H1 (cell line): ENCODE measurements at regions not wholly inside any gene's neighbourhood (a gene's known extent, or its start where the extent isn't known, plus 50 kb on each side); places are given as distances from the start of the nearest gene placed in this dataset.

Source experiments
- CTCF ChIA-PET: fragments of 300-600 bp; sonication (Branson Sonifier 250); formaldehyde crosslinking; loops from one replicate; lab custom pipeline; 2021; ENCODE audit not compliant: partially characterized antibody; lab: Charles Lee
- POLR2A ChIA-PET: fragments of 300-600 bp; sonication (Branson Sonifier 250); formaldehyde crosslinking; loops from one replicate; lab custom pipeline; 2021; ENCODE audit warnings: inconsistent platforms; ENCODE audit not compliant: partially characterized antibody; lab: Charles Lee
- DNase-seq, 2 experiments: peaks; one replicate each; pipeline versions ENCODE4 v3.0.0 to v3.0.0-alpha.2; 2010 to 2022; ENCODE audit warnings: low spot score in 2 of 2, low read depth in 1 of 2, mixed read lengths in 1 of 2
- FAIRE-seq: peaks from 2 replicates; lab custom pipeline; 2011; peaks lifted over from hg19 to GRCh38; lab: Jason Lieb, UNC
- H2AFZ ChIP-seq: 2 replicates; pipeline ENCODE4 v1.8.1; 2012; ENCODE audit warnings: low read length, inconsistent platforms
- H2AK5ac ChIP-seq: 2 replicates; pipeline ENCODE4 v1.6.1; 2013; ENCODE audit warnings: low read depth, low read length
- H2BK120ac ChIP-seq: replicated peaks from 2 replicates; pipeline ENCODE3; 2013; ENCODE audit warnings: low read depth, low read length, inconsistent platforms
- H2BK12ac ChIP-seq: 2 replicates; pipeline ENCODE4 v1.6.1; 2013; ENCODE audit warnings: low read depth, low read length
- H2BK15ac ChIP-seq: 2 replicates; pipeline ENCODE4 v1.6.1; 2013; ENCODE audit warnings: low read length
- H2BK20ac ChIP-seq: 2 replicates; pipeline ENCODE4 v1.6.1; 2013; ENCODE audit warnings: low read length
- H2BK5ac ChIP-seq: 2 replicates; pipeline ENCODE4 v1.6.1; 2013; ENCODE audit warnings: low read depth, low read length
- H3K14ac ChIP-seq: 2 replicates; pipeline ENCODE4 v1.6.1; 2013; ENCODE audit warnings: inconsistent platforms; ENCODE audit not compliant: insufficient read length
- H3K18ac ChIP-seq: 2 replicates; pipeline ENCODE4 v1.6.1; 2013; ENCODE audit warnings: low read length; ENCODE audit errors: extremely low read depth
- H3K23ac ChIP-seq: 2 replicates; pipeline ENCODE4 v1.6.1; 2013; ENCODE audit warnings: inconsistent platforms; ENCODE audit not compliant: insufficient read length
- H3K23me2 ChIP-seq: 2 replicates; pipeline ENCODE4 v1.6.1; 2013; ENCODE audit warnings: low read depth, low read length
- H3K27ac ChIP-seq: 2 replicates; pipeline ENCODE4 v1.6.1; 2011; ENCODE audit warnings: low read depth, low read length, inconsistent platforms
- H3K27me3 ChIP-seq, 4 experiments: replicated peaks in 1 of 4; 1 replicate in 1 of 4; 2 replicates in 3 of 4; pipeline versions ENCODE4 v1.6.1 to v1.8.1; 2011 to 2013; ENCODE audit warnings: low read length in 3 of 4, mild to moderate bottlenecking in 3 of 4, inconsistent platforms in 2 of 4, mixed read lengths in 2 of 4, moderate library complexity in 1 of 4; ENCODE audit not compliant: control insufficient read depth in 3 of 4, insufficient read depth in 3 of 4; ENCODE audit errors: extremely low read depth in 1 of 4
- H3K36me3 ChIP-seq, 4 experiments: 2 replicates each; pipeline versions ENCODE4 v1.6.1 to v1.8.1; 2011 to 2013; ENCODE audit warnings: mild to moderate bottlenecking in 4 of 4, low read length in 3 of 4, moderate library complexity in 2 of 4, control low read depth in 1 of 4, inconsistent platforms in 1 of 4; ENCODE audit not compliant: insufficient read depth in 4 of 4, control insufficient read depth in 2 of 4
- H3K4ac ChIP-seq: replicated peaks from 2 replicates; pipeline ENCODE3; 2013; ENCODE audit warnings: low read length, low read depth, mixed read lengths, inconsistent platforms; ENCODE audit not compliant: insufficient read length
- H3K4me1 ChIP-seq, 4 experiments: replicated peaks in 1 of 4; 1 replicate in 1 of 4; 2 replicates in 3 of 4; pipeline versions ENCODE4 v1.6.1 to v1.8.1; 2011 to 2013; ENCODE audit warnings: low read length in 3 of 4, inconsistent platforms in 2 of 4, mixed read lengths in 1 of 4; ENCODE audit not compliant: insufficient read depth in 4 of 4, control insufficient read depth in 3 of 4
- H3K4me2 ChIP-seq, 2 experiments: 2 replicates each; pipeline versions ENCODE4 v1.6.1 to v1.8.1; 2011 to 2013; ENCODE audit warnings: low read depth in 2 of 2, low read length in 2 of 2, control low read depth in 1 of 2, inconsistent platforms in 1 of 2, mild to moderate bottlenecking in 1 of 2; ENCODE audit not compliant: insufficient read depth in 1 of 2
- H3K4me3 ChIP-seq, 4 experiments: fragments of 200-600, 300-600 bp in 1 of 4; sonication (generic), shearing (Covaris generic), sonication (Bioruptor Twin) in 1 of 4; 2 replicates each; pipeline versions ENCODE4 v1.5.1 to v1.8.1; 2011 to 2016; ENCODE audit warnings: low read length in 4 of 4, low read depth in 3 of 4, control low read depth in 2 of 4, inconsistent platforms in 2 of 4, mild to moderate bottlenecking in 2 of 4, mixed read lengths in 1 of 4, moderate library complexity in 1 of 4; ENCODE audit not compliant: insufficient read depth in 2 of 4; ENCODE audit errors: extremely low read depth in 1 of 4
- H3K56ac ChIP-seq: replicated peaks from 2 replicates; pipeline ENCODE3; 2013; ENCODE audit warnings: low read depth, mild to moderate bottlenecking, mixed read lengths, low read length, inconsistent platforms; ENCODE audit not compliant: insufficient read length
- H3K79me1 ChIP-seq: 2 replicates; pipeline ENCODE4 v1.6.1; 2013; ENCODE audit warnings: low read depth, low read length, control low read depth
- H3K79me2 ChIP-seq, 2 experiments: 2 replicates each; pipeline versions ENCODE4 v1.6.1 to v1.8.1; 2012 to 2013; ENCODE audit warnings: low read length in 2 of 2, mild to moderate bottlenecking in 2 of 2, inconsistent platforms in 1 of 2; ENCODE audit not compliant: insufficient read depth in 2 of 2, control insufficient read depth in 1 of 2
- H3K9ac ChIP-seq, 4 experiments: replicated peaks in 1 of 4; 1 replicate in 1 of 4; 2 replicates in 3 of 4; pipeline versions ENCODE4 v1.6.1 to v1.8.1; 2011 to 2013; ENCODE audit warnings: low read depth in 3 of 4, low read length in 3 of 4, control low read depth in 2 of 4, mild to moderate bottlenecking in 2 of 4, moderate library complexity in 2 of 4, inconsistent platforms in 1 of 4; ENCODE audit errors: extremely low read depth in 1 of 4
- H3K9me3 ChIP-seq, 2 experiments: 2 replicates each; pipeline versions ENCODE4 v1.6.1 to v1.8.1; 2012 to 2013; ENCODE audit warnings: mild to moderate bottlenecking in 2 of 2, moderate library complexity in 2 of 2, control low read depth in 1 of 2, inconsistent platforms in 1 of 2, low read depth in 1 of 2, low read length in 1 of 2, mixed read lengths in 1 of 2; ENCODE audit not compliant: insufficient read depth in 2 of 2
- H4K20me1 ChIP-seq, 2 experiments: replicated peaks in 1 of 2; 2 replicates each; pipeline versions ENCODE3 to v1.8.1; 2011 to 2013; ENCODE audit warnings: inconsistent platforms in 2 of 2, low read length in 2 of 2, mild to moderate bottlenecking in 1 of 2; ENCODE audit not compliant: insufficient read depth in 2 of 2, control insufficient read depth in 1 of 2
- H4K5ac ChIP-seq: 2 replicates; pipeline ENCODE4 v1.6.1; 2013; ENCODE audit warnings: low read length, low read depth, mixed read lengths, inconsistent platforms; ENCODE audit not compliant: insufficient read length
- H4K8ac ChIP-seq: 2 replicates; pipeline ENCODE4 v1.8.0; 2013; ENCODE audit warnings: mild to moderate bottlenecking, moderate library complexity, low read length, inconsistent platforms; ENCODE audit not compliant: insufficient read depth; ENCODE audit errors: extremely low read depth
- H4K91ac ChIP-seq: replicated peaks from 2 replicates; pipeline ENCODE3; 2013; ENCODE audit warnings: low read length, mixed read lengths, inconsistent platforms; ENCODE audit not compliant: insufficient read length
- CBX5 ChIP-seq: fragments of 300-800, 300-1000 bp; sonication (generic); IDR thresholded peaks from 2 replicates; pipeline ENCODE4 v1.7.1; 2016; ENCODE audit warnings: antibody characterized with exemption, low read length, low read depth
- CHD2 ChIP-seq: IDR thresholded peaks from 2 replicates; pipeline ENCODE4 v1.6.1; 2012; ENCODE audit warnings: low read length, improper control_type of control experiment
- EP300 ChIP-seq, 2 experiments: IDR thresholded peaks; 1 replicate in 1 of 2; 2 replicates in 1 of 2; pipeline ENCODE4 v1.6.1; 2011 to 2012; ENCODE audit warnings: low read depth in 2 of 2, low read length in 2 of 2, mild to moderate bottlenecking in 2 of 2, borderline replicate concordance in 1 of 2, inconsistent platforms in 1 of 2, moderate library complexity in 1 of 2
- FOSL1 ChIP-seq: IDR thresholded peaks from 2 replicates; pipeline ENCODE4 v1.6.1; 2011; ENCODE audit warnings: mild to moderate bottlenecking, low read depth, low read length, moderate library complexity; ENCODE audit not compliant: insufficient read depth
- JUN ChIP-seq: IDR thresholded peaks from 2 replicates; pipeline ENCODE4 v1.6.1; 2011; ENCODE audit warnings: low read depth, mild to moderate bottlenecking, improper control_type of control experiment, low read length
- JUND ChIP-seq: IDR thresholded peaks from 2 replicates; pipeline ENCODE4 v1.6.1; 2011; ENCODE audit warnings: mild to moderate bottlenecking, improper control_type of control experiment, low read length
- MAFK ChIP-seq: IDR thresholded peaks from 2 replicates; pipeline ENCODE4 v1.6.1; 2012; ENCODE audit warnings: low read depth, mild to moderate bottlenecking, improper control_type of control experiment, low read length
- POU5F1 ChIP-seq: IDR thresholded peaks from 2 replicates; pipeline ENCODE4 v1.6.1; 2011; ENCODE audit warnings: low read depth, mild to moderate bottlenecking, low read length, moderate library complexity
- SIRT6 ChIP-seq: IDR thresholded peaks from one replicate; pipeline ENCODE4 v1.7.1; 2012; ENCODE audit warnings: low read length, inconsistent platforms
- SP2 ChIP-seq: IDR thresholded peaks from 2 replicates; pipeline ENCODE4 v1.6.1; 2012; ENCODE audit warnings: mild to moderate bottlenecking, low read length, inconsistent platforms
- TAF1 ChIP-seq: IDR thresholded peaks from 2 replicates; pipeline ENCODE4 v1.6.1; 2011; ENCODE audit warnings: mild to moderate bottlenecking, low read depth, low read length
- WGBS, 2 experiments: shearing (Covaris generic) in 1 of 2; methylation state at CpG; one replicate each; pipeline versions ENCODE4 v1.1.6 to v1.1.7; 2013 to 2015; ENCODE audit warnings: low lambda C conversion rate in 2 of 2, mixed read lengths in 2 of 2, inconsistent platforms in 1 of 2, low coverage in 1 of 2, missing lambda C conversion rate in 1 of 2; ENCODE audit not compliant: insufficient replicate concordance in 2 of 2, insufficient coverage in 1 of 2, insufficient read length in 1 of 2; ENCODE audit errors: extremely low coverage in 1 of 2, missing lambda C conversion rate in 1 of 2; 5-methylcytosine and 5-hydroxymethylcytosine counted together
- TF ChIP-seq, protein P1 (sequence below): IDR thresholded peaks from 2 replicates; pipeline ENCODE4 v1.6.1; 2012; ENCODE audit warnings: inconsistent platforms
- TF ChIP-seq, protein P2 (sequence below): IDR thresholded peaks from 2 replicates; pipeline ENCODE4 v1.6.1; 2012; ENCODE audit warnings: inconsistent platforms

- no peaks in the 10 kb centered on the region for H3K23me2 ChIP-seq
- H2BK15ac ChIP-seq: no peak overlapping the region
- H3K27ac ChIP-seq: no peak overlapping the region
- no peak overlapping the region for H2BK5ac ChIP-seq
- no peak overlapping the region for H3K4ac ChIP-seq
- H2BK20ac ChIP-seq: no peak overlapping the region
- H2AK5ac ChIP-seq: no peak overlapping the region
- H3K4me1 ChIP-seq: no peaks in the 10 kb centered on the region
- no peak overlapping the region for H2BK120ac ChIP-seq
- H3K14ac ChIP-seq: no peak overlapping the region
- ChIA-PET CTCF (no interaction called here), POLR2A (no interaction called here)
- H2BK12ac ChIP-seq: no peak overlapping the region
- H3K18ac ChIP-seq: no peak overlapping the region
- no peaks in the 10 kb centered on the region for H3K79me1 ChIP-seq
- H4K5ac ChIP-seq: no peak overlapping the region
- H4K91ac ChIP-seq: no peak overlapping the region
- H3K9ac ChIP-seq: no peak overlapping the region
- H3K23ac ChIP-seq: no peak overlapping the region
- H3K4me2 ChIP-seq: no peak overlapping the region
- peak overlapping the region; percentile 57; the same call in 1 of the 2 replicates for H2AFZ ChIP-seq
- H4K20me1 ChIP-seq: no peaks in the 10 kb centered on the region
- H3K56ac ChIP-seq: no peak overlapping the region
- FAIRE-seq (no peak), DNase-seq (no peak)
- no peak overlapping the region for H4K8ac ChIP-seq
- no peaks in the 10 kb centered on the region for H3K9me3 ChIP-seq
- WGBS, 2 experiments: 86% methylated on average over 3 of the region's 3 CpGs; no CpG with 5 or more reads in 1 of the 2 experiments
- no peak overlapping the region for H3K4me3 ChIP-seq
- no peaks in the 10 kb centered on the region for H3K36me3 ChIP-seq
- H3K27me3 ChIP-seq: no peaks in the 10 kb centered on the region
- H3K79me2 ChIP-seq: no peaks in the 10 kb centered on the region
- TF ChIP-seq EP300 (IDR thresholded peaks at IDR 0.05; ENCODE audit: borderline replicate concordance in 1 of 2, low read depth in 2 of 2, low read length in 2 of 2): no peak
- TF ChIP-seq POU5F1: no peak
- TF ChIP-seq SP2: no peak
- no peak for TF ChIP-seq JUND
- TF ChIP-seq FOSL1: no peak
- no peak for TF ChIP-seq JUN
- TF ChIP-seq CBX5: no peak
- TF ChIP-seq, protein P1, sequence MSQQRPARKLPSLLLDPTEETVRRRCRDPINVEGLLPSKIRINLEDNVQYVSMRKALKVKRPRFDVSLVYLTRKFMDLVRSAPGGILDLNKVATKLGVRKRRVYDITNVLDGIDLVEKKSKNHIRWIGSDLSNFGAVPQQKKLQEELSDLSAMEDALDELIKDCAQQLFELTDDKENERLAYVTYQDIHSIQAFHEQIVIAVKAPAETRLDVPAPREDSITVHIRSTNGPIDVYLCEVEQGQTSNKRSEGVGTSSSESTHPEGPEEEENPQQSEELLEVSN: no peak
- TF ChIP-seq, protein P2, sequence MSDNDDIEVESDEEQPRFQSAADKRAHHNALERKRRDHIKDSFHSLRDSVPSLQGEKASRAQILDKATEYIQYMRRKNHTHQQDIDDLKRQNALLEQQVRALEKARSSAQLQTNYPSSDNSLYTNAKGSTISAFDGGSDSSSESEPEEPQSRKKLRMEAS: no peak
- TF ChIP-seq TAF1: no peak
- no peak for TF ChIP-seq CHD2
- TF ChIP-seq SIRT6: no peak
- no peak for TF ChIP-seq MAFK
Measured at GRCh38 chr12:91833780-91834359, 311.8 kb downstream of the BTG1 start.
